ENCODE measurements at regions not wholly inside any gene's neighbourhood (a gene's known extent, or its start where the extent isn't known, plus 50 kb on each side); places are given as distances from the start of the nearest gene placed in this dataset.

DNA sequence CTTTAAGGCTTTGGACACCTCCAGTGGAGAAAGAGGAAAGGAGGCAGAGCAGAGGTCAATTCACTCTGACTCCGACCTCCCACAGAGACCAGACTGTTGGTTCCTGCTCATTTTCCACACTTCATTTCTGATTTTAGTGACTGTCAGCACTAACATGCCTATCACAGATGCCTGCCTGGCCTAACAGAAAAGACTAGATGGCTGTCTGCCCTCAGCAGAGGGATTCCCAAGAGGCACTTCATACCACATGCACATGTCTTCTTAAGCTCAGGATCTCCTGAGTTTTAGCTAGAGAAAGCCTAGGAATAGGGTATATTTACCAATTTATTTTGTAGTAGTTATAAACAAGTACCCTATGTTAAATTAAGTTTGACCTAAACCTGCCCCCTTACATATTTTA, 336.0 kb downstream of the ENC1 start:
- TF ChIP-seq, protein P1, sequence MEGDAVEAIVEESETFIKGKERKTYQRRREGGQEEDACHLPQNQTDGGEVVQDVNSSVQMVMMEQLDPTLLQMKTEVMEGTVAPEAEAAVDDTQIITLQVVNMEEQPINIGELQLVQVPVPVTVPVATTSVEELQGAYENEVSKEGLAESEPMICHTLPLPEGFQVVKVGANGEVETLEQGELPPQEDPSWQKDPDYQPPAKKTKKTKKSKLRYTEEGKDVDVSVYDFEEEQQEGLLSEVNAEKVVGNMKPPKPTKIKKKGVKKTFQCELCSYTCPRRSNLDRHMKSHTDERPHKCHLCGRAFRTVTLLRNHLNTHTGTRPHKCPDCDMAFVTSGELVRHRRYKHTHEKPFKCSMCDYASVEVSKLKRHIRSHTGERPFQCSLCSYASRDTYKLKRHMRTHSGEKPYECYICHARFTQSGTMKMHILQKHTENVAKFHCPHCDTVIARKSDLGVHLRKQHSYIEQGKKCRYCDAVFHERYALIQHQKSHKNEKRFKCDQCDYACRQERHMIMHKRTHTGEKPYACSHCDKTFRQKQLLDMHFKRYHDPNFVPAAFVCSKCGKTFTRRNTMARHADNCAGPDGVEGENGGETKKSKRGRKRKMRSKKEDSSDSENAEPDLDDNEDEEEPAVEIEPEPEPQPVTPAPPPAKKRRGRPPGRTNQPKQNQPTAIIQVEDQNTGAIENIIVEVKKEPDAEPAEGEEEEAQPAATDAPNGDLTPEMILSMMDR (IDR thresholded peaks at IDR 0.05), result no peak
- TF ChIP-seq POLR2A (IDR thresholded peaks at IDR 0.05), result no peak

Data from testis (tissue), 2 donors.